ENCODE measurements at regions not wholly inside any gene's neighbourhood (a gene's known extent, or its start where the extent isn't known, plus 50 kb on each side); places are given as distances from the start of the nearest gene placed in this dataset.

- TF ChIP-seq CTCF (IDR thresholded peaks at IDR 0.05; ENCODE audit: low read depth, low read length) (no peak), POLR2A (IDR thresholded peaks at IDR 0.05; ENCODE audit: extremely low read depth, insufficient read length) (no peak), MYC (IDR thresholded peaks at IDR 0.05; ENCODE audit: low read depth, low read length) (no peak)
Measured at GRCh38 chr4:118417325-118417724, 64.5 kb upstream of the PRSS12 start.
